IMR-90 (cell line): ENCODE measurements at regions not wholly inside any gene's neighbourhood (a gene's known extent, or its start where the extent isn't known, plus 50 kb on each side); places are given as distances from the start of the nearest gene placed in this dataset.

ENCODE experiments used
- BHLHE40 ChIP-seq: fragments of 150-350 bp; IDR thresholded peaks from 2 replicates; pipeline ENCODE4 v1.6.1; 2016; ENCODE audit warnings: mild to moderate bottlenecking, low read depth, low read length
- CEBPB ChIP-seq: IDR thresholded peaks from 2 replicates; pipeline ENCODE4 v1.6.1; 2012; ENCODE audit warnings: low read depth, low read length, improper control_type of control experiment
- CHD1 ChIP-seq: IDR thresholded peaks from 2 replicates; pipeline ENCODE4 v1.6.1; 2012; ENCODE audit warnings: low read depth, low read length, improper control_type of control experiment
- MAFK ChIP-seq: IDR thresholded peaks from 2 replicates; pipeline ENCODE4 v1.6.1; 2012; ENCODE audit warnings: low read depth, low read length, improper control_type of control experiment
- MAZ ChIP-seq: IDR thresholded peaks from 2 replicates; pipeline ENCODE4 v1.6.1; 2012; ENCODE audit warnings: low read depth, mild to moderate bottlenecking, low read length, improper control_type of control experiment, moderate library complexity, borderline replicate concordance
- MXI1 ChIP-seq: IDR thresholded peaks from 2 replicates; pipeline ENCODE4 v1.6.1; 2012; ENCODE audit warnings: low read depth, mild to moderate bottlenecking, low read length, moderate library complexity, borderline replicate concordance
- NFE2L2 ChIP-seq: fragments of 150-350 bp; IDR thresholded peaks from 2 replicates; pipeline ENCODE4 v1.6.1; 2016; ENCODE audit warnings: low read depth, mild to moderate bottlenecking, low read length
- POLR2A ChIP-seq: IDR thresholded peaks from 2 replicates; pipeline ENCODE4 v1.6.1; 2012; ENCODE audit warnings: mild to moderate bottlenecking, low read depth, low read length
- RAD21 ChIP-seq: IDR thresholded peaks from 2 replicates; pipeline ENCODE4 v1.6.1; 2012; ENCODE audit warnings: low read length, improper control_type of control experiment
- RCOR1 ChIP-seq: IDR thresholded peaks from 2 replicates; pipeline ENCODE4 v1.6.1; 2012; ENCODE audit warnings: mild to moderate bottlenecking, low read length, improper control_type of control experiment; ENCODE audit not compliant: insufficient replicate concordance
- RFX5 ChIP-seq: IDR thresholded peaks from 2 replicates; pipeline ENCODE4 v1.8.0; 2012; ENCODE audit warnings: low read depth, mild to moderate bottlenecking, low read length, moderate library complexity
- SMC3 ChIP-seq: fragments of 150-350 bp; IDR thresholded peaks from 2 replicates; pipeline ENCODE4 v1.6.1; 2016; ENCODE audit warnings: low read depth, mild to moderate bottlenecking, antibody characterized with exemption, low read length, moderate library complexity
- TF ChIP-seq, protein P1 (sequence below): conservative IDR thresholded peaks from 2 replicates; pipeline ENCODE4 v1.5.1; 2012; ENCODE audit warnings: mild to moderate bottlenecking, low read depth, low read length, improper control_type of control experiment
- TF ChIP-seq, protein P2 (sequence below): fragments of 150-350 bp; IDR thresholded peaks from 2 replicates; pipeline ENCODE4 v1.6.1; 2017; ENCODE audit warnings: mild to moderate bottlenecking, antibody characterized with exemption, low read length, low read depth

DNA sequence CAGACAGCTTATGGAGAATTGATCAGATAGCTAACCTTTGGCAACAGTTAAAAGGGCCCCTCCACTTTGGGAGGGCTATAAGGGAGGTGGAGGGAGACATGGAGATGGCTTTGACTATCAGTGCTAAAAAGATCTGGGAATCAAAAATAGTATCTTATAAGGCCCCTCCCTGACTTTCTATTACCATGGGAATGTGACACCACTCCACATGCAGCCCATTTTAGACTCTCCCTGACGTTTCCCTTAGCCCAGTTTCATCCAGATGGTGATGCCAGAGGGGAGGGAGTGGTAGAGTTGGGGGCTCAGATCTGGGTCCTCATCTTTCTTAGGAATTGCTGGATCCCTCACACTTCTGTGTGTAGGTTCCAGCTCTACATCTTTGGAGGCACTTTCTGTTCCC is 200.0 kb upstream of the DTNBP1 start:
- TF ChIP-seq, protein P1, sequence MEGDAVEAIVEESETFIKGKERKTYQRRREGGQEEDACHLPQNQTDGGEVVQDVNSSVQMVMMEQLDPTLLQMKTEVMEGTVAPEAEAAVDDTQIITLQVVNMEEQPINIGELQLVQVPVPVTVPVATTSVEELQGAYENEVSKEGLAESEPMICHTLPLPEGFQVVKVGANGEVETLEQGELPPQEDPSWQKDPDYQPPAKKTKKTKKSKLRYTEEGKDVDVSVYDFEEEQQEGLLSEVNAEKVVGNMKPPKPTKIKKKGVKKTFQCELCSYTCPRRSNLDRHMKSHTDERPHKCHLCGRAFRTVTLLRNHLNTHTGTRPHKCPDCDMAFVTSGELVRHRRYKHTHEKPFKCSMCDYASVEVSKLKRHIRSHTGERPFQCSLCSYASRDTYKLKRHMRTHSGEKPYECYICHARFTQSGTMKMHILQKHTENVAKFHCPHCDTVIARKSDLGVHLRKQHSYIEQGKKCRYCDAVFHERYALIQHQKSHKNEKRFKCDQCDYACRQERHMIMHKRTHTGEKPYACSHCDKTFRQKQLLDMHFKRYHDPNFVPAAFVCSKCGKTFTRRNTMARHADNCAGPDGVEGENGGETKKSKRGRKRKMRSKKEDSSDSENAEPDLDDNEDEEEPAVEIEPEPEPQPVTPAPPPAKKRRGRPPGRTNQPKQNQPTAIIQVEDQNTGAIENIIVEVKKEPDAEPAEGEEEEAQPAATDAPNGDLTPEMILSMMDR: no peak
- TF ChIP-seq POLR2A (no peak), RFX5 (no peak), RCOR1 (no peak), MAZ (no peak), NFE2L2 (no peak), RAD21 (no peak), MXI1 (no peak), MAFK (no peak), CHD1 (no peak), BHLHE40 (no peak), SMC3 (no peak), CEBPB (no peak)
- TF ChIP-seq, protein P2, sequence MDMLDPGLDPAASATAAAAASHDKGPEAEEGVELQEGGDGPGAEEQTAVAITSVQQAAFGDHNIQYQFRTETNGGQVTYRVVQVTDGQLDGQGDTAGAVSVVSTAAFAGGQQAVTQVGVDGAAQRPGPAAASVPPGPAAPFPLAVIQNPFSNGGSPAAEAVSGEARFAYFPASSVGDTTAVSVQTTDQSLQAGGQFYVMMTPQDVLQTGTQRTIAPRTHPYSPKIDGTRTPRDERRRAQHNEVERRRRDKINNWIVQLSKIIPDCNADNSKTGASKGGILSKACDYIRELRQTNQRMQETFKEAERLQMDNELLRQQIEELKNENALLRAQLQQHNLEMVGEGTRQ: no peak
